BLaER1 treated with 17β-estradiol and CSF1 and Interleukin-3, amounts not matched to agents 10 nM and 100 nM (cell line): ENCODE measurements at regions not wholly inside any gene's neighbourhood (a gene's known extent, or its start where the extent isn't known, plus 50 kb on each side); places are given as distances from the start of the nearest gene placed in this dataset.
A peak's percentile ranks its signal among the peaks of the same experiment; 100 is the strongest.

ENCODE experiments used
- H3K27ac ChIP-seq, 11 experiments: shearing (Covaris generic); formaldehyde crosslinking; 2 replicates each; pipeline ENCODE4 v1.8.1; 2022
- H3K27me3 ChIP-seq, 11 experiments: shearing (Covaris generic); formaldehyde crosslinking; 2 replicates each; pipeline ENCODE4 v1.8.1; 2022
- H3K36me3 ChIP-seq, 11 experiments: shearing (Covaris generic); formaldehyde crosslinking; 2 replicates each; pipeline ENCODE4 v1.8.1; 2022
- H3K4me1 ChIP-seq, 10 experiments: shearing (Covaris generic); formaldehyde crosslinking; 2 replicates each; pipeline ENCODE4 v1.8.1; 2022
- H3K4me2 ChIP-seq, 11 experiments: shearing (Covaris generic); formaldehyde crosslinking; 2 replicates each; pipeline ENCODE4 v1.8.1; 2022
- H3K4me3 ChIP-seq, 10 experiments: shearing (Covaris generic); formaldehyde crosslinking; 2 replicates each; pipeline ENCODE4 v1.8.1; 2022
- H3K9ac ChIP-seq, 11 experiments: shearing (Covaris generic); formaldehyde crosslinking; 2 replicates each; pipeline ENCODE4 v1.8.1; 2022
- H3K9me3 ChIP-seq, 11 experiments: shearing (Covaris generic); formaldehyde crosslinking; replicated peaks in 1 of 11; 2 replicates each; pipeline ENCODE4 v1.8.1; 2022
- H4K20me1 ChIP-seq, 11 experiments: shearing (Covaris generic); formaldehyde crosslinking; 2 replicates each; pipeline ENCODE4 v1.8.1; 2022
- Cebpa-rat ChIP-seq, 11 experiments: shearing (Covaris generic); IDR thresholded peaks; 2 replicates each; pipeline ENCODE4 v1.8.1; 2022

DNA sequence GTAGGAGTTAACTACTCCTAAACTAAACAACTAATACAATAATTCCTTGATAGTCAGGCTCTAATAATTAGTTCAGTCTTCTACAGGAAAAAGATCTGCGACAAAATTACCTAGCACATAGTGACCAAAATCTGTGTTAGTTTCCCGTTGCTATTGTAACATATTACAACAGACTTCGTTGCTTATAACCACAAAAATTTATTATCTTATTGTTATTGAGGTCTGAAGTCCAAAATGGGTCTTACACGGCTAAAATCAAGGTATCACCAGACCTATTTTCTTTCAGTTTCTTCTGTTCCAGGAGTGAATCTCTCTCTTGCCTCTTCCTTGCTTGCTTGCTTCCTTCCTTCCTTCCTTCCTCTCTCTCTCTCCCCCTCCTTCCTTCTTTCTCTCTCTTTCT, 993.6 kb upstream of the SPRY2 start:
- peaks cover 0 to 4% (median 0%) of the 10 kb centered on the region in 11 experiments; a peak in 1 of 22 replicates for H3K36me3 ChIP-seq
- no peak overlapping the region for H3K4me2 ChIP-seq
- no peak overlapping the region for H3K27ac ChIP-seq
- H3K4me1 ChIP-seq = no peaks in the 10 kb centered on the region
- H4K20me1 ChIP-seq = no peaks in the 10 kb centered on the region
- H3K9ac ChIP-seq = no peak overlapping the region
- H3K27me3 ChIP-seq = no peaks in the 10 kb centered on the region
- no peak for TF ChIP-seq Cebpa-rat (IDR thresholded peaks at IDR 0.05)
- no peak overlapping the region for H3K4me3 ChIP-seq
- H3K9me3 ChIP-seq = peaks cover 14 to 23% (median 16%) of the 10 kb centered on the region in 11 experiments

DNA sequence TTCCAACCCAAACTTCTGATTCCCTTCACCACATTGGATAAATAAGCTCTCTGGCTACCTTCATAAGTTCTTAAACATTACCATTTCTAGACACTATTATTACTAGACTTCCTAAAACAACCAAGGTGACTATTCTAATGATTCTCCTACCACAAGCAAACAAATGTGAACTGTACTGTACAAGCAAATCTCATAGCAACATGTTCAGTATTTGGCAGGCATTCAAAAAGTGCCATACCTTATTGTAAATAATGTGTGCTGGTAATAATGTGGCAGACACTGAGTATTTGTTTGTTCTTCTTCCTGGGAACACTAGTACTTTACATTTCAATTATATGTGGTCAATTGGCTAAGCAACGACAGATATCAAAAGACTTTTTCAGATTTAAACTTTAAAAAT, 986.0 kb upstream of the SPRY2 start:
- H3K27me3 ChIP-seq = no peaks in the 10 kb centered on the region

DNA sequence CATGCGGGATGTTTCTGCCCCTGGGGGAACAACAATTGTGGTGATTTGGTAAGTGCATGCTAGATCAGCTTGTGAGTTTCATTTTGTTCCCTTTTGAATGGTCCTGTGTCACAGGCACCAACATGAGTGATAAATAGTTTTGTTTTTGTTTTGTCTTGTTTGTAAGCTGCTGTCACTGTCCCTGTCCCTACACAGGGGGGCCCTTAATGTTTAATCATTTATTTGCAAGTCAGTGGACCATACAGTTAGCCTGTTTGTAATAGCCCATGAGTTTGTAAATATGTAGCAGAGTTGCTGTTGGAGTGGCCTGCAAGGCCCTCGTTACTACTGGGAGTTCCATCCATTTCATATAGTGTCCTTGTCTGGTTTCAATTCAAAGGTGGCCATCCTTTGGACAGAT, 979.6 kb upstream of the SPRY2 start:
- H3K36me3 ChIP-seq = no peaks in the 10 kb centered on the region
- no peak for TF ChIP-seq Cebpa-rat (IDR thresholded peaks at IDR 0.05)
- H3K4me2 ChIP-seq = no peak overlapping the region
- no peaks in the 10 kb centered on the region for H3K4me1 ChIP-seq
- H4K20me1 ChIP-seq = no peaks in the 10 kb centered on the region
- H3K4me3 ChIP-seq = no peak overlapping the region
- no peak overlapping the region for H3K27ac ChIP-seq
- no peaks in the 10 kb centered on the region for H3K27me3 ChIP-seq
- no peak overlapping the region for H3K9ac ChIP-seq
- peaks cover 0 to 15% (median 0%) of the 10 kb centered on the region in 11 experiments; a peak in 6 of 22 replicates for H3K9me3 ChIP-seq

More for the DNA sequence above, 986.0 kb upstream of the SPRY2 start:
- Histone ChIP-seq H3K36me3 (peaks cover 0 to 4% (median 0%) of the 10 kb centered on the region in 11 experiments; a peak in 1 of 22 replicates), H3K9me3 (peaks cover 14 to 21% (median 16%) of the 10 kb centered on the region in 11 experiments), H3K27ac (no peak overlapping the region), H3K4me2 (no peak overlapping the region), H3K9ac (no peak overlapping the region), H3K4me1 (no peaks in the 10 kb centered on the region), H4K20me1 (no peaks in the 10 kb centered on the region), H3K4me3 (no peak overlapping the region)
- TF ChIP-seq Cebpa-rat (IDR thresholded peaks at IDR 0.05) = no peak

DNA sequence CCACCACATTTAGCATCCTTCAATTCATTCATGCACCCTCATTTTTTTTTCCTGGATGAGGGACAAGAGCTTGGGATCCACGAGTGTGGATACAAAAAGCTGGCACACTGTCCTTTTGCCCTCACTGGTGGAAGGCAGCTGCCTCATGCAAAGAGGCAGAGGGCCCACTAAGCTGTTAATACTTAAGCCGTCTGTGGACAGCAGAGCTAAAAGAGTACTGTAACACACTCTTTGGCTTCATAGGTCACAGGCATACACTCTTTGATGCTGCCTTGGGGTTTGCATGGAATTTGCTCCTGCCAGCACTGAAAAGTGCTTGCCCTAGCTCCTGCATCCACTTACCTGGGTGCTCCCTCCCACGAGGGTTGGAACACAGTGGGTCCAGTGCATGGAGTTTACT, 978.4 kb upstream of the SPRY2 start:
- Histone ChIP-seq H3K4me3 (no peak overlapping the region), H3K9me3 (peaks cover 0 to 15% (median 0%) of the 10 kb centered on the region in 11 experiments; a peak in 6 of 22 replicates)
- TF ChIP-seq Cebpa-rat (IDR thresholded peaks at IDR 0.05) = no peak

DNA sequence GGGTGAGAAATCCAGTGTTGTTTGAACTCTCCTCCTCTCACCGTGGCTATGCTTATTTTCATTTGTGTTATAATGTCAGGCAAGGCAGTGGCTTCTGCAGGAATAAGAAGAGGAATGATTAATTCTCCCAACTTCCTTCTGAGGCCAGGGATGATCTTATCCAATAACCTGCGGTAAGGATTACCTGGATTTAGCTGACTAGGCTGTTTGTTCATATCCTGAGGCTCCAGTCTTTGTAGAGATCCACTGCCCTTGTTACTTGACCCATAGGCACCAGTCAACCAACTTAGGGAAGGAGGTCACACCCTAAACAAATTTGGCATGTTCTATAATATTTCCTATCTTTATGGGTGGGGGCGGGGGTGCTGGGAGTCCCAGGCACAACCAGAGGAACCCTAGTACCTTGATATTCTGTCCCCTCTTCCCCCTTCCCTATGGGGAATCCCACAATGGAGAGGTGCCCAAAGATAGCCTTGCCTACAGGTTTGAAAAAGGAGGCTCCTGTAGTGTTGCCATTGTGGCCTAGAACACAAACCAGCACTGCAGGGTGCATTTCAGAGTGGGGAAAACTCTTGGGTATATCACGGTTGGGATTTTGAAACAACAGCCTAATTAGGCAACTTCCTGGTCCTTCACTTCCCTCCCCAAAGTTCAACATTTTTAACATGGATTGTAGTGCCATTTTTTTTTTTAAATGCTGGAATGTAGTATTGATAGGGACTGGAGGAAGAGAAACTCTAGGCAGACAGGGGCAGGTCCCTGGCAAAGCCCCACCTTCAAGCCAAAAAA, 977.5 kb upstream of the SPRY2 start:
- no peaks in the 10 kb centered on the region for H3K27me3 ChIP-seq
- no peak overlapping the region for H3K4me3 ChIP-seq
- no peak overlapping the region for H3K27ac ChIP-seq
- no peak overlapping the region for H3K9ac ChIP-seq
- H4K20me1 ChIP-seq = no peaks in the 10 kb centered on the region
- no peak for TF ChIP-seq Cebpa-rat (IDR thresholded peaks at IDR 0.05)
- no peaks in the 10 kb centered on the region for H3K4me1 ChIP-seq
- H3K4me2 ChIP-seq = no peak overlapping the region
- H3K9me3 ChIP-seq = peaks cover 0 to 15% (median 0%) of the 10 kb centered on the region in 11 experiments; a peak in 6 of 22 replicates
- H3K36me3 ChIP-seq = no peaks in the 10 kb centered on the region

More for the DNA sequence above, 978.4 kb upstream of the SPRY2 start:
- no peaks in the 10 kb centered on the region for H3K36me3 ChIP-seq
- no peak overlapping the region for H3K27ac ChIP-seq
- no peaks in the 10 kb centered on the region for H4K20me1 ChIP-seq
- no peak overlapping the region for H3K9ac ChIP-seq
- no peaks in the 10 kb centered on the region for H3K4me1 ChIP-seq
- no peaks in the 10 kb centered on the region for H3K27me3 ChIP-seq
- no peak overlapping the region for H3K4me2 ChIP-seq

DNA sequence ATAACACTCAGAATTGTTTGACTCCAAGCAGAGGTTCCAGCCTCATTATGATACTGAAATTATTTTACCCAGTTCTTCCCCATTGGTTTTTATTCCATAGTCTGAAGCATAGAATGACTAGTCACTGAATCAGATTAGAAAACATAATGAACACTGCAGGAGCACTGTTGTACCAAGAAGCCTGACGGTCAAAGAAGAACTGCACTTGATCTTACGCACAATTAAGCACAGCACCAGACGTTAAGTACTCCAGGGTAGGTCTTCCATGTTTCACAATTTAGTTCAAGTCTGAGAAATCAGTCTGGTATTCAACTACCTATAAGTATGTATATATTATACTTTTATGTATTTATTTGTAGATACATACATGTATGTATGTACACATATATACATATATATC, 973.5 kb upstream of the SPRY2 start:
- no peaks in the 10 kb centered on the region for H4K20me1 ChIP-seq
- TF ChIP-seq Cebpa-rat (IDR thresholded peaks at IDR 0.05) = no peak
- no peak overlapping the region for H3K9ac ChIP-seq
- no peaks in the 10 kb centered on the region for H3K4me1 ChIP-seq
- H3K4me2 ChIP-seq = no peak overlapping the region
- peaks cover 0 to 12% (median 0%) of the 10 kb centered on the region in 11 experiments; a peak in 6 of 22 replicates for H3K9me3 ChIP-seq
- no peak overlapping the region for H3K4me3 ChIP-seq
- no peaks in the 10 kb centered on the region for H3K27me3 ChIP-seq
- no peak overlapping the region for H3K27ac ChIP-seq
- H3K36me3 ChIP-seq = no peaks in the 10 kb centered on the region

DNA sequence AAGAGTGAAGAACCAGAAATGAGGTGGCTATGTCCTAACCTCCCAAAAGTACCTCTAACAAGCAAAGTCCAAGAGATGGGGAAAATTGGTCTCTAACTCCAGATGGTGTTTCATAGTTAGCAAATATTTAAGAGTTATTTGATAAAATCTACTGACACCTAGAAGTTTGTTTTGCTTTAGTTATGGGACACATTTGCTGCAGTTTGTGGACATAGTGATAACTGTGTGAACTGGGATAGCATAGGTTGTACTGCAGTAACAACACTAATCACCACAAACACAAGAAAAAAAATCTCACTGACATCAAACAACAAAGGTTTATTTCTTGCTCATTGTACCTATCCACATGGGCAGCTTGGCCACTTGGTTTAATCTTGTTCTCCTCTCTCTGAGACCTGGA, 965.0 kb upstream of the SPRY2 start:
- Histone ChIP-seq H3K4me1 (no peaks in the 10 kb centered on the region), H3K9me3 (no peaks in the 10 kb centered on the region), H4K20me1 (no peaks in the 10 kb centered on the region), H3K4me2 (no peak overlapping the region), H3K27ac (no peak overlapping the region), H3K27me3 (no peaks in the 10 kb centered on the region), H3K4me3 (no peak overlapping the region), H3K9ac (no peak overlapping the region), H3K36me3 (no peaks in the 10 kb centered on the region)
- no peak for TF ChIP-seq Cebpa-rat (IDR thresholded peaks at IDR 0.05)

DNA sequence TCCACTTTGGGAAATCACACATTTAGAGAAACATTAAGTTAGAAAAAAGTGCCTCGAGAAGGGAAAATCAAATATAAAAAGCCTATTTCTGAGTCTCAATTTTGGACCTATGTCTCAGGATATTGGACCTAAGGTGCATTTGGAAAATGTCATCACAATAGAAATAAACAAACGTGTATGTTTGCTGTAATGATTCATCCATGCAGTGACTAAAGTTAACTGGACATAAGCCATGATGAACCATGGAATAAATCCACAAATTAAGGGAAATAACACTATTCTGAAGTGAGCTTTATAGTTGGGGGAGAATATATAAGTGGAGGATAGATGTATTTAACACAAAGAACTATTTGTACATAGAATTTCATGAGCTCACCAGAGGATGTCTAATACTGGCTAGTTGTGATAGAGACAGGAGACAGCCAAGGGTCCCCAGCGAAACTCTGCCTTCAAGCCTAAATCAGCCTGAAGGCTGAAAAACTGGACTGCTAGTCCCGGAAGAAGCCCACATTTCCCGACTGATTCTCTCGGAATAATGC, 963.3 kb upstream of the SPRY2 start:
- H3K4me1 ChIP-seq = no peaks in the 10 kb centered on the region
- no peak overlapping the region for H3K4me2 ChIP-seq
- no peak overlapping the region for H3K4me3 ChIP-seq
- H4K20me1 ChIP-seq = no peaks in the 10 kb centered on the region
- H3K27me3 ChIP-seq = no peaks in the 10 kb centered on the region
- no peak overlapping the region for H3K9ac ChIP-seq
- no peak overlapping the region for H3K27ac ChIP-seq
- TF ChIP-seq Cebpa-rat (IDR thresholded peaks at IDR 0.05) = no peak
- no peaks in the 10 kb centered on the region for H3K9me3 ChIP-seq
- H3K36me3 ChIP-seq = no peaks in the 10 kb centered on the region

DNA sequence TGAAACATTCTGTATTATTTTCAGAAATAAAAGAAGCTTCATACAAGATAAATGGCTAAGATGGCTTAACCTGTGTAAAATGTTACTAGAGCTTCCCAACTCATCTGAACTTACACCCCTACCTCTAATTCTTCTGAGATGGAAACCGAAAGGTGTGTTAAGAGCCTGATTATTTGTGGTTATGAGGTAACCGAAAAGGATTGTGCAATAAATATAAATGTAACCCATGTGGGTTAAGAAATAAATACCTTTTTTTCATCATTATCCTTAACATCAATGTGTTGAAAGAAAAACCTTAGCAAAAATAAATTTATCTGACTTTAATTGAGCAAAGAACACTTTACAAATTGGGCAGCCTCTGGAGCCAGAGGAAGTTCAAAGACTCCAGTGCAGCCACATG, 961.8 kb upstream of the SPRY2 start:
- H3K27ac ChIP-seq = no peak overlapping the region
- H3K9me3 ChIP-seq = no peaks in the 10 kb centered on the region
- H3K9ac ChIP-seq = no peak overlapping the region
- TF ChIP-seq Cebpa-rat (IDR thresholded peaks at IDR 0.05) = peak in 1 of 11 experiments; percentile 26; a peak in 1 of 22 replicates
- no peak overlapping the region for H3K4me2 ChIP-seq
- no peak overlapping the region for H3K4me3 ChIP-seq
- no peaks in the 10 kb centered on the region for H3K4me1 ChIP-seq
- no peaks in the 10 kb centered on the region for H3K36me3 ChIP-seq
- H4K20me1 ChIP-seq = no peaks in the 10 kb centered on the region
- no peaks in the 10 kb centered on the region for H3K27me3 ChIP-seq

DNA sequence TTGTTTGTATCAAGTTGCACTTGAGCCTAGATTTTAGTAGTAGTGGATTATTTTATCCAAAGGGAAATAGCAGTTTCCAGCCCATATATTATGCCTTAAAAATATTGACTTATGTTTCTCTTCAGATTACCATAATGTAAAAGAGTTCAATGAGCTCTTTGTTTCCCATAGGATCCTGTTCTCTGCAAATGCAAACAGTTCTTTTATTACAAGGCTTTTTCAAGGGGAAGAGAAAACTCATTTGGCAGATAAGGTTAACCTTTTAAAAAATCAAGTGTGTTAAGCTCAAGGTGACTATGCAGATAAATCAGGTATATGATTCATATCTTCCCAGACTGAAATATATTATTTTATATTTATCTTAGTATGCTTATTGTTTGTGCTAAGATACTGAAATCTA, 961.2 kb upstream of the SPRY2 start:
- Histone ChIP-seq H3K4me1 (no peaks in the 10 kb centered on the region), H3K27me3 (no peaks in the 10 kb centered on the region), H3K27ac (no peak overlapping the region), H3K9ac (no peak overlapping the region), H4K20me1 (no peaks in the 10 kb centered on the region), H3K4me3 (no peak overlapping the region), H3K36me3 (no peaks in the 10 kb centered on the region), H3K4me2 (no peak overlapping the region), H3K9me3 (no peaks in the 10 kb centered on the region)
- TF ChIP-seq Cebpa-rat (IDR thresholded peaks at IDR 0.05) = no peak
